ENCODE measurements at regions not wholly inside any gene's neighbourhood (a gene's known extent, or its start where the extent isn't known, plus 50 kb on each side); places are given as distances from the start of the nearest gene placed in this dataset.
A peak's percentile ranks its signal among the peaks of the same experiment; 100 is the strongest.
"Not testable (repeated sequence)": the region's sequence is repeated elsewhere in the genome, so short reads cannot be mapped to it uniquely, and the experiment has no call there.

DNA sequence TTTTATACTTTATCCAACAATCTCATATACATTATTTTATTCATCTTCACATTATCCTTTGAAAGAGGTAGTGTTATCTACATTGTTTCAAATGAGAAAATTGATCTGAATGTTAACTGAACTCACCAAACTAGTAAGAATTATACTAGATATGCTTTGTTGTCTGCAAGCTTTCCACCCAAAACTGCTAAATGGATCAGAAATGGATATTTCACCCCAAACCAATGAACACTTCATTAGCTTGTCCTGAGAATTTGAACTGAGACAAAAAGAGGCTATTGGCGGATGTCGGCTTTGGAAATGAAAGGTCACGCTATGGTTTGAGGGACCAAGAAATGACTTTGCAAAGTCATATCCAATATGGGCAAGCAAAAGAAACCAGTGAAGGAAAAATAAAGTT, 201.9 kb upstream of the TRPM3 start:
- no peaks in the 10 kb centered on the region for H3K9me3 Mint-ChIP-seq
- no peaks in the 10 kb centered on the region for H3K36me3 Mint-ChIP-seq
- H3K27ac Mint-ChIP-seq: no peak overlapping the region
- no peaks in the 10 kb centered on the region for H3K4me1 Mint-ChIP-seq
- H3K27me3 Mint-ChIP-seq: no peaks in the 10 kb centered on the region
- H3K4me3 Mint-ChIP-seq: no peak overlapping the region
- ATAC-seq: no peak

DNA sequence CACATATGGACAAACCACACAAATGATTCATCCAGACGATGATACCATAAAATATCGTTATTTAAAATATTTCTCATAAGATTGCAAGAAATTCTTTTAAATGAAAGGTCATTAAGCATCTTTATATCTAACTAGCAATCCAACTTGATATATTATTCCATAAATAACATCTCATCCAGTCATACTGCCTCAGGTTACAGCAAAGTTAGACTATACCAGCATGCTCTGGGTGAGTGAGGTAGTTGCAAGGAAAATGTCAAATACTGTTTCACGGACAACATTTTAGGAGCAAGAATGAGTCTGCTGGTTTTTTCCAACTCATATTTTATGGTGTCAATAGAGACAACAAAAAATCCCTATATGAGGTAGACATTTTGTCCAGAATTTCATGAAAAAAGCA, 200.9 kb upstream of the TRPM3 start:
- no peaks in the 10 kb centered on the region for H3K36me3 Mint-ChIP-seq
- H3K27me3 Mint-ChIP-seq: no peaks in the 10 kb centered on the region
- no peak overlapping the region for H3K27ac Mint-ChIP-seq
- no peak overlapping the region for H3K4me3 Mint-ChIP-seq
- no peaks in the 10 kb centered on the region for H3K4me1 Mint-ChIP-seq
- no peak for ATAC-seq
- H3K9me3 Mint-ChIP-seq: no peaks in the 10 kb centered on the region

- Mint-ChIP-seq H3K27me3 (no peaks in the 10 kb centered on the region), H3K27ac (no peak overlapping the region), H3K4me1 (no peaks in the 10 kb centered on the region), H3K4me3 (no peak overlapping the region), H3K36me3 (no peaks in the 10 kb centered on the region), H3K9me3 (no peaks in the 10 kb centered on the region)
- ATAC-seq: no peak
Measured at GRCh38 chr9:71308454-71308853, 187.0 kb upstream of the TRPM3 start.

GRCh38 chr9:71306134-71306533, 184.7 kb upstream of the TRPM3 start:
- no peaks in the 10 kb centered on the region for H3K9me3 Mint-ChIP-seq
- no peaks in the 10 kb centered on the region for H3K4me1 Mint-ChIP-seq
- no peaks in the 10 kb centered on the region for H3K36me3 Mint-ChIP-seq
- no peaks in the 10 kb centered on the region for H3K27me3 Mint-ChIP-seq
- ATAC-seq: no peak
- H3K4me3 Mint-ChIP-seq: no peak overlapping the region
- H3K27ac Mint-ChIP-seq: no peak overlapping the region

GRCh38 chr9:71303351-71303750, 181.9 kb upstream of the TRPM3 start:
- ATAC-seq: no peak
- no peaks in the 10 kb centered on the region for H3K4me1 Mint-ChIP-seq
- no peaks in the 10 kb centered on the region for H3K36me3 Mint-ChIP-seq
- H3K27me3 Mint-ChIP-seq: peaks cover 5% of the 10 kb centered on the region
- no peaks in the 10 kb centered on the region for H3K9me3 Mint-ChIP-seq
- H3K27ac Mint-ChIP-seq: no peak overlapping the region
- H3K4me3 Mint-ChIP-seq: no peak overlapping the region

- H3K27me3 Mint-ChIP-seq: peaks cover 5% of the 10 kb centered on the region
- H3K27ac Mint-ChIP-seq: no peak overlapping the region
- H3K9me3 Mint-ChIP-seq: no peaks in the 10 kb centered on the region
- peak; percentile 24 for ATAC-seq
- H3K4me1 Mint-ChIP-seq: no peaks in the 10 kb centered on the region
- no peaks in the 10 kb centered on the region for H3K36me3 Mint-ChIP-seq
- no peak overlapping the region for H3K4me3 Mint-ChIP-seq
Measured at GRCh38 chr9:71302776-71303175, 181.4 kb upstream of the TRPM3 start.

DNA sequence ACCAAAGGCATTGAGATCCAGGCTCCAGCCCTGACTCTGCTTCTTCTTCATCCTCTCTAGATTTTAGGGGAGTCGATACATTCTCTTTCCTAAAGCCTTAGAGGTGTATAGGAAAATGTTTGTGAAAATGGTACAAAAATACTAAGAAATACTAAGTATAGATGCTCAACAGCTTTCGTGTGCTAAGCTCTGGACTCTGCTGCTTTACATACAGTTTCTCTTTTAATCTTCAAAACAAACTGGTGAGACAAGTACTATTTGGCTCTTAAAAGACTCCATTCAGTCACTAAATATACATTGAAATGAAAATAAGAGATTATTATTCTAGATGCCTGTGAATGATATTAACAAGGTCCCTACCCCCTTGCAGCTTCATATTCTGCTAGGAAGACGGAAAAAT, 174.5 kb upstream of the TRPM3 start:
- no peak overlapping the region for H3K4me3 Mint-ChIP-seq

DNA sequence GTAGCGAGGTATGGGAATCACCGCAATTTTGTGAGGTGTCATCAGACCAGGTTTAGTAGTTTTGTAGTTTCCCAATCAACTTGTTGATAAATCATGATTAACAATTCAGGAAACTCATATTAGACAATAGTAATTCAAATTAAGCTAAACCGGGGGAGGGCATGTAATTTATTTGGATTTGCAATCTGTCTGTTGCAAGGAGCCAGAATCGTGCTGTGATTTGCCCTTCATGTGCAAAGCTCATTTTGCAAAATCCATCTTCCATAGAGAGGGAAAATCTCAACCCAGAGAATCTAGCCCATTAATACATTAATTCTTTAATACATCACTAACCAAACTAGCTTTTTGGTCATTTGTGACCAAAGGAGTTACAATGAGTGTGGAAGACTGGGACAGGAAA, 164.7 kb upstream of the TRPM3 start:
- Mint-ChIP-seq H3K4me3 (no peak overlapping the region), H3K36me3 (no peaks in the 10 kb centered on the region), H3K27ac (no peak overlapping the region), H3K4me1 (no peaks in the 10 kb centered on the region), H3K9me3 (no peaks in the 10 kb centered on the region), H3K27me3 (peaks cover 9% of the 10 kb centered on the region)
- no peak for ATAC-seq

More for the DNA sequence above, 174.5 kb upstream of the TRPM3 start:
- ATAC-seq: no peak
- Mint-ChIP-seq H3K27ac (no peak overlapping the region), H3K27me3 (peaks cover 18% of the 10 kb centered on the region), H3K9me3 (no peaks in the 10 kb centered on the region), H3K36me3 (no peaks in the 10 kb centered on the region), H3K4me1 (no peaks in the 10 kb centered on the region)

DNA sequence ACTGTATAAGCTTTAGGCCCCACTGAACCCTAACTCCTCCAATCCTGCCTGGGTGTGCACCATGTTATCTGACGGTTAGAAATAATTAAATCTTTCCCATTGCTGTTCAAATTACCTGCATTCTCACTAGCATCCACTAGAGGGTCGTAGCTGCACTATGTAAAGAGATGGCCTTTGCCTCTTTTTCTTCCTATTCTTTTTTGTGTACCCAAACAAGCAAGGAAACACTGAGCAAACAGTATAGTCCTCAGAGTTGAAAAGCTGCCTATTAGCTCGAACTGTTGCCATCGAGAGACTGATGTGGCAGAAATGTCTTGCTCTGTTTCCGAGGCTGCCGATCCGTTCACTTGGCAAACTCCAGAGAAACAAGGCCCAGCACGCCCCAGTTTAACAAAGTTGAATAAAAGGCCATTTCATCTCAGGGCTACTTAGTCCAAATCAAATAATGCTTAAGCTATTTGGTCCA, 163.8 kb upstream of the TRPM3 start:
- Mint-ChIP-seq H3K27me3 (peaks cover under 1% of the 10 kb centered on the region), H3K27ac (no peak overlapping the region), H3K4me1 (no peaks in the 10 kb centered on the region), H3K36me3 (no peaks in the 10 kb centered on the region), H3K4me3 (no peak overlapping the region), H3K9me3 (no peaks in the 10 kb centered on the region)
- peak; percentile 65 for ATAC-seq

- not testable (repeated sequence) for H3K36me3 Mint-ChIP-seq
Measured at GRCh38 chr9:71282116-71282515, 160.7 kb upstream of the TRPM3 start.

DNA sequence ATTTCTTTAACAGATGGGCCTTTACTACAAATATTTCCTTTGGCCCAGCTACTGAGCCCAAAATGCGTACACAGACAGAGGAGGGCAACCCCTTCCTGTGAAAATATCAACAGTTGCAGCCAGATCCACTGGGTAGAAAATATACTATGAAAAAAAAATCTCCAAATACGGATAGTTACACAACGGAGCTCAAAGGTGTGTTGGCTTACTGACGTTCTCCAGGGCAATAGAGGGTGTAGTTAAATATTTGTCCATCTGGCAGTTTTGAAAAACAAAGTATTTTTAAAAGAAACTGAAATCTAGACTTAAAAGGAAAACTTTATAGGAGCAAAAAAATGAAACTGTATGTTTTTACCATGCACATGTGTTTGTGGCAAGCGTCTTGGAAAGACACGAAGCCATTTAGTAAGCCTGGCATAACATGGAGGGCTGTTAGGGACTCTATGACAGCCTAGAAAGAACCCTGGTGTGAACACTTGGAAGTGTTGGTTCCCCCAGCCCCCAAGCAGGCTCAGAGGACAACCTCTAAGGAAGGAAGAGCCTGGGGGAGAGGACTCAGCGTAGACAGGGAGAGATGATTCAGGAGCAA, 157.8 kb upstream of the TRPM3 start:
- no peak for ATAC-seq
- no peak overlapping the region for H3K4me3 Mint-ChIP-seq
- H3K27ac Mint-ChIP-seq: no peak overlapping the region
- no peaks in the 10 kb centered on the region for H3K4me1 Mint-ChIP-seq
- H3K9me3 Mint-ChIP-seq: no peaks in the 10 kb centered on the region
- H3K36me3 Mint-ChIP-seq: no peaks in the 10 kb centered on the region
- H3K27me3 Mint-ChIP-seq: no peaks in the 10 kb centered on the region

More at GRCh38 chr9:71282116-71282515, 160.7 kb upstream of the TRPM3 start:
- H3K9me3 Mint-ChIP-seq, H3K4me1 Mint-ChIP-seq, H3K27ac Mint-ChIP-seq, H3K27me3 Mint-ChIP-seq, H3K4me3 Mint-ChIP-seq, ATAC-seq: not testable (repeated sequence)

DNA sequence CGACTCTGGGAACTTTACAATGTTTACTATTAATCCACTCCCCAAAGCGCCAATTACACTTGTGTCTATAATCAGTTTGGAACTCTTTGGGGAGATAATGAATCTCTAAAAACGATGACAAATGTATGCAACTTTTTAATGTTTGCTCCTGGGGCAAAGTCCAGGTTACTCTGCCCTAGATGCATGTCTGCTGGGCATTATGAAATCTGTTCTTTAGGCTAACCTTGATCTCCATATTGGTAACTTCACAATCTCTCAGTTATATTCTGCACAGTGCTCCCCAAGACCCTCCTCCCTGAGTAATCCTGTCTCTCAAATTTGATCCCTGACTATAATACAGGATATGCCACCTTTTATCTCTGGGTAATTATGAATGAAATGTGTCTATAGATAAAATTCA, 152.2 kb upstream of the TRPM3 start:
- no peaks in the 10 kb centered on the region for H3K36me3 Mint-ChIP-seq
- ATAC-seq: no peak
- H3K27ac Mint-ChIP-seq: no peak overlapping the region
- H3K27me3 Mint-ChIP-seq: no peaks in the 10 kb centered on the region
- no peaks in the 10 kb centered on the region for H3K9me3 Mint-ChIP-seq
- no peak overlapping the region for H3K4me3 Mint-ChIP-seq
- no peaks in the 10 kb centered on the region for H3K4me1 Mint-ChIP-seq

DNA sequence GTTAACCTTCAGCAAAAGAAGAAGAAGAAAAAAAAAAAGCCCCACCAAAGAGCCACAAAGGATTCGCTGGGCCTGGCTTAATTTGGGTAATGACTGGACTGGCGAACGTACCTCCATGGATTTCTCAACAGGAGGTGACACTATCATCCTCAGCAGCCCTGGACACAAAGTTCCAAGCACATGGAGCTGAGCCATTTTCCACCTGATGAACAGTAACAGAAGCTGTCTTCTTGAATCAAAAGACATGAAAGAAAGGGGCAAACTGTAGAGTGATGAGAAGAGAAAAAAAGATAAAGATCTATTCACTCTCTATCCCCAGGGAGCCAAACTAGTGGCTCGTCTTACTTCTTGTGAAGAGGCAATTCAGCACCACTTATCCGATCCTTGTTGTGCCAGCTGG, 150.2 kb upstream of the TRPM3 start:
- no peak overlapping the region for H3K27ac Mint-ChIP-seq
- H3K9me3 Mint-ChIP-seq: no peaks in the 10 kb centered on the region
- no peak for ATAC-seq
- H3K4me1 Mint-ChIP-seq: no peaks in the 10 kb centered on the region
- H3K27me3 Mint-ChIP-seq: peaks cover 9% of the 10 kb centered on the region
- H3K4me3 Mint-ChIP-seq: no peak overlapping the region
- H3K36me3 Mint-ChIP-seq: no peaks in the 10 kb centered on the region

DNA sequence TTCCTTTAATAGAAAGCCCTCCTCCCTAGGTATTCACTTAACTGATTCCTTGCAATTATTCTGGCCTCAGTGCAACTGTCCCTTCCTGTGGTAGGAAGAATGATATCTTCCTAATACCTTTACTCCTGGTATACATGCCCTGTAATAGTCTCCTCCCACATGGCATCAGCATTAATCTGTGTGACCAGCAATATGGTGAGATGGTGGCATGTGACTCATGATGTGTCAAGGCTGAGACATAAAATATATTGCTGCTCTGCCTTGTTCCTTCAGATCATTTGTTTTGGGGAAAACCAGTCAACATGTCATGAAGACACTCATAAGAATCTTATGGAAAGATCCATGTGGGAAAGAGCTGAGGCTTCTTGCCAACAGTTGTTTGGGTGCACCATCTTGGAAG, 149.1 kb upstream of the TRPM3 start:
- Mint-ChIP-seq H3K4me3 (no peak overlapping the region), H3K4me1 (no peaks in the 10 kb centered on the region), H3K9me3 (no peaks in the 10 kb centered on the region), H3K27ac (no peak overlapping the region), H3K36me3 (no peaks in the 10 kb centered on the region), H3K27me3 (peaks cover 18% of the 10 kb centered on the region)
- ATAC-seq: no peak

DNA sequence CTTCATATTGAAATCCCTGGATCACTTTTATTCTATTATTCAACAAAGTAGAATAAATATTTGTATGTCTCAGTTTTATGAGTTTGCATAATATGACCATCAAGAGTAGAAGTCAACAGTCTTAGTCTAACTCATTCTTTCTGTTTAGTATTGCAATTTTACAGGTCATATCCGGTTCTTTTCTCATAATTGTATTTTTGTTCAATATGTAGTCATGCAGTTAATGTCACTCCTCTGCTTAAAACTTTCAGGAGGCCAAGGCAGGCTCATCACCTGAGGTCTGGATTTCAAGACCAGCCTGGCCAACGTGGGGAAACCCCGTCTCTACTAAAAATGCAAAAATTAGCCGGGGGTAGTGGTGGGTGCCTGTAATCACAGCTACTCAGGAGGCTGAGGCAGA, 148.4 kb upstream of the TRPM3 start:
- H3K27ac Mint-ChIP-seq: no peak overlapping the region
- no peaks in the 10 kb centered on the region for H3K9me3 Mint-ChIP-seq
- no peak for ATAC-seq
- H3K4me1 Mint-ChIP-seq: no peaks in the 10 kb centered on the region
- H3K36me3 Mint-ChIP-seq: no peaks in the 10 kb centered on the region
- no peak overlapping the region for H3K4me3 Mint-ChIP-seq
- peaks cover 18% of the 10 kb centered on the region for H3K27me3 Mint-ChIP-seq

DNA sequence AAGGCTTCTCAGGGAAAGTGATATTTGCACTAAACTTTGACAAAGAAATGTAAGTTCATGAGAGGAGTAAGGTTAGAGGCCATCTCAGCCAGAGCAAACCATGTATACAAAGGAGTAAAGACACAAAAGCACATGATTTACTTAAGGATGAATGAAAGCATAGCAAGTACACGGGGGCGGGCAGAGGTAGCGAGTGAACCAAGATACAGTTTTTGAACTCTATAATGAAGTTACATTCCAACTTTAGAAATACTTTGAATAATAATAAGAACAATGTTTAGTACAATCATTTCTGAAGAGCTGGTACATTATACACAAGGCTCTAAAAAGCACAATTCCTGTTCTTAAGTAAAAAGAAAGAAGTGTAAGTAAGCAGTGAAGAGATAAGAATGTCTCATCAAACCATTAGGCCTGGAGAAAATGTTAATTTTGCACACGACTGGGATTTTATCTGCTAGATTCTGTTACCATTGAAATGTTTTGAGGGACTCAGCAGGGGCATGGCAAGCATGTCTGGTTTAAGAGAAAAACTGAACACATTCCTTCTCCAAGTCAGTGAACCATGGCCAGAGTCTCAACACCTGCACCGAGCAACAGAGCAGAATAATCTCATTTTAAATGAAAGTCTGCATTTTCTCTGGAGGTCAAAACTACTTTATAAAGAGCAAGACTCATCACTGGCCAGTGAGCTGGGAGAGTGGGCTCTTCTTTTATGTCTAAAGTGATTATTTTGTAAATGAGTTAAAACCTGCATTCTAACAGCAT, 147.6 kb upstream of the TRPM3 start:
- H3K4me1 Mint-ChIP-seq: no peaks in the 10 kb centered on the region
- H3K4me3 Mint-ChIP-seq: no peak overlapping the region
- H3K9me3 Mint-ChIP-seq: no peaks in the 10 kb centered on the region
- no peak for ATAC-seq
- H3K27me3 Mint-ChIP-seq: peaks cover 18% of the 10 kb centered on the region
- H3K36me3 Mint-ChIP-seq: no peaks in the 10 kb centered on the region
- H3K27ac Mint-ChIP-seq: no peak overlapping the region
